IMR-90 (cell line): ENCODE measurements at regions not wholly inside any gene's neighbourhood (a gene's known extent, or its start where the extent isn't known, plus 50 kb on each side); places are given as distances from the start of the nearest gene placed in this dataset.

Experiments used
- ATAC-seq: fragments of 200-7000 bp; cut with Tn5 transposase; 2 replicates; pipeline ENCODE4 v1.9.1; 2020; ENCODE audit warnings: low read depth, mild to moderate bottlenecking, moderate library complexity
- BruUV-seq: library from RNA; stranded (reverse); fragments of 400-500 nt; replicated peaks from 2 replicates; lab custom pipeline; 2021; lab: Mats Ljungman, UMichigan
- CTCF ChIA-PET: fragments of 300-600 bp; formaldehyde crosslinking; extraction: SDS; loops from one replicate; lab custom pipeline; 2021; ENCODE audit warnings: antibody characterized with exemption; lab: Yijun Ruan, JAX
- POLR2A ChIA-PET: fragments of 300-600 bp; sonication (Branson Sonifier 250); formaldehyde crosslinking; loops from one replicate; lab custom pipeline; 2022; ENCODE audit warnings: antibody characterized with exemption; ENCODE audit not compliant: unreplicated experiment; lab: Charles Lee
- DNase-seq: peaks from one replicate; pipeline ENCODE4 v3.0.0; 2013
- H2AFZ ChIP-seq: replicated peaks from 2 replicates; pipeline ENCODE3; 2013; ENCODE audit warnings: low read length, mild to moderate bottlenecking; ENCODE audit not compliant: poor library complexity
- H2AK5ac ChIP-seq: 2 replicates; pipeline ENCODE4 v1.6.1; 2013; ENCODE audit warnings: low read depth, low read length, inconsistent platforms
- H2AK9ac ChIP-seq: replicated peaks from 2 replicates; pipeline ENCODE3; 2013; ENCODE audit warnings: mild to moderate bottlenecking, low read depth, low read length, moderate library complexity; ENCODE audit not compliant: poor library complexity
- H2BK120ac ChIP-seq: 2 replicates; pipeline ENCODE4 v1.6.1; 2013; ENCODE audit warnings: low read depth, low read length, inconsistent platforms
- H2BK15ac ChIP-seq: 3 replicates; pipeline ENCODE4 v1.6.1; 2013; ENCODE audit warnings: low read depth, low read length, inconsistent platforms
- H2BK20ac ChIP-seq: 2 replicates; pipeline ENCODE4 v1.6.1; 2013; ENCODE audit warnings: low read depth, mild to moderate bottlenecking, inconsistent platforms, low read length, moderate library complexity
- H2BK5ac ChIP-seq: 2 replicates; pipeline ENCODE4 v1.6.1; 2013; ENCODE audit warnings: mild to moderate bottlenecking, low read depth, low read length, inconsistent platforms; ENCODE audit not compliant: poor library complexity, severe bottlenecking
- H3K14ac ChIP-seq: replicated peaks from 2 replicates; pipeline ENCODE4 v1.6.1; 2013; ENCODE audit warnings: low read depth, low read length, inconsistent platforms
- H3K18ac ChIP-seq: 2 replicates; pipeline ENCODE4 v1.6.1; 2013; ENCODE audit warnings: low read depth, low read length, control low read depth
- H3K23ac ChIP-seq: 2 replicates; pipeline ENCODE4 v1.6.1; 2013; ENCODE audit warnings: low read depth, low read length, inconsistent platforms
- H3K27ac ChIP-seq: 2 replicates; pipeline ENCODE4 v1.5.1; 2013; ENCODE audit warnings: mild to moderate bottlenecking, control low read depth, low read length; ENCODE audit not compliant: insufficient read depth
- H3K27me3 ChIP-seq: 2 replicates; pipeline ENCODE4 v1.6.1; 2013; ENCODE audit warnings: low read length; ENCODE audit not compliant: control insufficient read depth, insufficient read depth
- H3K36me3 ChIP-seq: 2 replicates; pipeline ENCODE4 v1.6.1; 2013; ENCODE audit warnings: low read length, mixed read lengths; ENCODE audit not compliant: control insufficient read depth, insufficient read depth
- H3K4ac ChIP-seq: 2 replicates; pipeline ENCODE4 v1.6.1; 2013; ENCODE audit warnings: low read depth, low read length, inconsistent platforms
- H3K4me1 ChIP-seq: 2 replicates; pipeline ENCODE4 v1.6.1; 2013; ENCODE audit warnings: low read length, mixed read lengths; ENCODE audit not compliant: control insufficient read depth, insufficient read depth
- H3K4me2 ChIP-seq: 2 replicates; pipeline ENCODE4 v1.6.1; 2013; ENCODE audit warnings: low read depth, mild to moderate bottlenecking, control low read depth, low read length, moderate library complexity
- H3K4me3 ChIP-seq: 2 replicates; pipeline ENCODE4 v1.5.1; 2013; ENCODE audit warnings: low read depth, mild to moderate bottlenecking, control low read depth, low read length, moderate library complexity; ENCODE audit not compliant: insufficient read depth
- H3K56ac ChIP-seq: 2 replicates; pipeline ENCODE4 v1.6.1; 2013; ENCODE audit warnings: low read length, inconsistent platforms; ENCODE audit not compliant: insufficient read depth; ENCODE audit errors: extremely low read depth
- H3K79me1 ChIP-seq, 2 experiments: 2 replicates each; pipeline ENCODE4 v1.6.1; 2013; ENCODE audit warnings: low read length in 2 of 2, inconsistent platforms in 1 of 2, low read depth in 1 of 2
- H3K9ac ChIP-seq: 2 replicates; pipeline ENCODE4 v1.6.1; 2013; ENCODE audit warnings: low read depth, low read length, control low read depth
- H3K9me1 ChIP-seq: 2 replicates; pipeline ENCODE4 v1.6.1; 2013; ENCODE audit warnings: low read length, inconsistent platforms; ENCODE audit not compliant: insufficient read depth
- H3K9me3 ChIP-seq: 2 replicates; pipeline ENCODE4 v1.6.1; 2013; ENCODE audit warnings: low read length; ENCODE audit not compliant: control insufficient read depth, insufficient read depth
- H4K20me1 ChIP-seq: 2 replicates; pipeline ENCODE4 v1.6.1; 2013; ENCODE audit warnings: low read length, inconsistent platforms; ENCODE audit not compliant: insufficient read depth
- H4K5ac ChIP-seq: 2 replicates; pipeline ENCODE4 v1.6.1; 2013; ENCODE audit warnings: mild to moderate bottlenecking, low read depth, low read length, control low read depth
- H4K8ac ChIP-seq, 2 experiments: 2 replicates each; pipeline ENCODE4 v1.6.1; 2013; ENCODE audit warnings: low read depth in 2 of 2, low read length in 2 of 2, control low read depth in 1 of 2, inconsistent platforms in 1 of 2
- H4K91ac ChIP-seq: 2 replicates; pipeline ENCODE4 v1.6.1; 2013; ENCODE audit warnings: low read depth, low read length, inconsistent platforms; ENCODE audit not compliant: insufficient read depth
- BHLHE40 ChIP-seq: fragments of 150-350 bp; IDR thresholded peaks from 2 replicates; pipeline ENCODE4 v1.6.1; 2016; ENCODE audit warnings: mild to moderate bottlenecking, low read depth, low read length
- CEBPB ChIP-seq: IDR thresholded peaks from 2 replicates; pipeline ENCODE4 v1.6.1; 2012; ENCODE audit warnings: low read depth, low read length, improper control_type of control experiment
- CHD1 ChIP-seq: IDR thresholded peaks from 2 replicates; pipeline ENCODE4 v1.6.1; 2012; ENCODE audit warnings: low read depth, low read length, improper control_type of control experiment
- CTCF ChIP-seq: conservative IDR thresholded peaks from 2 replicates; pipeline ENCODE4 v1.5.1; 2012; ENCODE audit warnings: mild to moderate bottlenecking, low read depth, low read length, improper control_type of control experiment
- ELK1 ChIP-seq: fragments of 150-350 bp; IDR thresholded peaks from 2 replicates; pipeline ENCODE4 v1.6.1; 2016; ENCODE audit warnings: low read depth, mild to moderate bottlenecking, low read length, moderate library complexity, borderline replicate concordance
- FOS ChIP-seq: fragments of 150-350 bp; IDR thresholded peaks from 2 replicates; pipeline ENCODE4 v1.6.1; 2016; ENCODE audit warnings: low read depth, low read length
- MAFK ChIP-seq: IDR thresholded peaks from 2 replicates; pipeline ENCODE4 v1.6.1; 2012; ENCODE audit warnings: low read depth, low read length, improper control_type of control experiment
- MAZ ChIP-seq: IDR thresholded peaks from 2 replicates; pipeline ENCODE4 v1.6.1; 2012; ENCODE audit warnings: low read depth, mild to moderate bottlenecking, low read length, improper control_type of control experiment, moderate library complexity, borderline replicate concordance
- MXI1 ChIP-seq: IDR thresholded peaks from 2 replicates; pipeline ENCODE4 v1.6.1; 2012; ENCODE audit warnings: low read depth, mild to moderate bottlenecking, low read length, moderate library complexity, borderline replicate concordance
- NFE2L2 ChIP-seq: fragments of 150-350 bp; IDR thresholded peaks from 2 replicates; pipeline ENCODE4 v1.6.1; 2016; ENCODE audit warnings: low read depth, mild to moderate bottlenecking, low read length
- POLR2A ChIP-seq: IDR thresholded peaks from 2 replicates; pipeline ENCODE4 v1.6.1; 2012; ENCODE audit warnings: mild to moderate bottlenecking, low read depth, low read length
- RAD21 ChIP-seq: IDR thresholded peaks from 2 replicates; pipeline ENCODE4 v1.6.1; 2012; ENCODE audit warnings: low read length, improper control_type of control experiment
- RCOR1 ChIP-seq: IDR thresholded peaks from 2 replicates; pipeline ENCODE4 v1.6.1; 2012; ENCODE audit warnings: mild to moderate bottlenecking, low read length, improper control_type of control experiment; ENCODE audit not compliant: insufficient replicate concordance
- RFX5 ChIP-seq: IDR thresholded peaks from 2 replicates; pipeline ENCODE4 v1.8.0; 2012; ENCODE audit warnings: low read depth, mild to moderate bottlenecking, low read length, moderate library complexity
- SMC3 ChIP-seq: fragments of 150-350 bp; IDR thresholded peaks from 2 replicates; pipeline ENCODE4 v1.6.1; 2016; ENCODE audit warnings: low read depth, mild to moderate bottlenecking, antibody characterized with exemption, low read length, moderate library complexity
- USF2 ChIP-seq: fragments of 150-350 bp; IDR thresholded peaks from 2 replicates; pipeline ENCODE4 v1.6.1; 2017; ENCODE audit warnings: mild to moderate bottlenecking, antibody characterized with exemption, low read length, low read depth
- WGBS, 2 experiments: methylation state at CpG; one replicate each; pipeline versions ENCODE4 v1.1.5 to v1.1.7; 2013; ENCODE audit warnings: missing lambda C conversion rate in 2 of 2; ENCODE audit not compliant: insufficient read length in 1 of 2; ENCODE audit errors: extremely low coverage in 2 of 2; 5-methylcytosine and 5-hydroxymethylcytosine counted together
- dilution Hi-C: fragments of 300-500 bp; cut with HindIII; formaldehyde crosslinking; loops from one replicate; pipeline ENCODE4 v1.14.3; 2018; ENCODE audit warnings: low sequenced_read_pairs; ENCODE audit not compliant: unreplicated experiment
- in situ Hi-C: fragments of 300-500 bp; cut with MboI; formaldehyde crosslinking; loops from 3 replicates; pipeline ENCODE4 v1.14.3; 2019; ENCODE audit warnings: low sequenced_read_pairs, inconsistent platforms, mixed read lengths
- intact Hi-C: fragments of 100-400 bp; cut with micrococcal nuclease; formaldehyde crosslinking; loops from 2 replicates; pipeline ENCODE4 v1.10.0; 2022

- no peak overlapping the region for H3K4me2 ChIP-seq
- H2AK5ac ChIP-seq = no peak overlapping the region
- no peak overlapping the region for H3K23ac ChIP-seq
- H2BK120ac ChIP-seq = no peak overlapping the region
- H2AK9ac ChIP-seq = no peak overlapping the region
- WGBS, 2 experiments = no CpG with 5 or more reads among the region's 2 CpGs
- no peak for DNase-seq
- no peaks in the 10 kb centered on the region for H3K9me1 ChIP-seq
- H4K20me1 ChIP-seq = no peaks in the 10 kb centered on the region
- ATAC-seq = no peak
- no peak overlapping the region for H4K5ac ChIP-seq
- no peak overlapping the region for H2BK15ac ChIP-seq
- no peak overlapping the region for H2BK5ac ChIP-seq
- H3K9me3 ChIP-seq = no peaks in the 10 kb centered on the region
- H2BK20ac ChIP-seq = no peak overlapping the region
- H3K27me3 ChIP-seq = no peaks in the 10 kb centered on the region
- H3K4me3 ChIP-seq = no peak overlapping the region
- no peak overlapping the region for H3K9ac ChIP-seq
- H3K18ac ChIP-seq = no peak overlapping the region
- H2AFZ ChIP-seq = no peak overlapping the region
- POLR2A ChIA-PET = no interaction called here
- no peak overlapping the region for H3K14ac ChIP-seq
- no peak overlapping the region for H4K91ac ChIP-seq
- H4K8ac ChIP-seq = no peak overlapping the region
- intact Hi-C loops (no loop called here), in situ Hi-C loops (no loop called here), dilution Hi-C loops (no loop called here)
- no TSS peak for BruUV-seq
- no peak overlapping the region for H3K27ac ChIP-seq
- no peak overlapping the region for H3K4ac ChIP-seq
- H3K79me1 ChIP-seq = no peaks in the 10 kb centered on the region
- CTCF ChIA-PET = no interaction called here
- TF ChIP-seq RCOR1 = no peak
- TF ChIP-seq MAZ = no peak
- no peak for TF ChIP-seq SMC3
- TF ChIP-seq FOS = no peak
- no peak for TF ChIP-seq MXI1
- TF ChIP-seq CHD1 = no peak
- TF ChIP-seq ELK1 = no peak
- TF ChIP-seq CEBPB = no peak
- TF ChIP-seq CTCF = no peak
- no peak for TF ChIP-seq USF2
- TF ChIP-seq RAD21 = no peak
- TF ChIP-seq MAFK = no peak
- no peak for TF ChIP-seq BHLHE40
- no peak for TF ChIP-seq NFE2L2
- TF ChIP-seq RFX5 = no peak
- no peak for TF ChIP-seq POLR2A
- no peaks in the 10 kb centered on the region for H3K4me1 ChIP-seq
- H3K36me3 ChIP-seq = no peaks in the 10 kb centered on the region
- H3K56ac ChIP-seq = no peak overlapping the region
These were observed 228.8 kb downstream of the NSUN3 start for GRCh38 chr3:94291686-94292085.
